CD4-positive, alpha-beta T cell (primary cell): ENCODE measurements at regions not wholly inside any gene's neighbourhood (a gene's known extent, or its start where the extent isn't known, plus 50 kb on each side); places are given as distances from the start of the nearest gene placed in this dataset.
"Not testable (repeated sequence)": the region's sequence is repeated elsewhere in the genome, so short reads cannot be mapped to it uniquely, and the experiment has no call there.

Experiments used
- ATAC-seq: fragments of 200-7000 bp; cut with Tn5 transposase; one replicate; pipeline ENCODE4 v1.10.0; 2022; ENCODE audit warnings: mild to moderate bottlenecking; ENCODE audit not compliant: poor library complexity
- CTCF ChIA-PET: fragments of 350-600 bp; sonication (Branson Sonifier 250); formaldehyde crosslinking; loops from one replicate; lab custom pipeline; 2021; ENCODE audit warnings: antibody characterized with exemption, inconsistent platforms; lab: Charles Lee
- POLR2A ChIA-PET: fragments of 350-600 bp; sonication (Branson Sonifier 250); formaldehyde crosslinking; loops from one replicate; lab custom pipeline; 2021; ENCODE audit warnings: antibody characterized with exemption, inconsistent platforms; lab: Charles Lee
- DNase-seq, 14 experiments: peaks; one replicate each; pipeline ENCODE4 v3.0.0-alpha.2; 2013 to 2020; ENCODE audit warnings: mixed read lengths in 2 of 14
- H3K27ac ChIP-seq, 2 donors: one replicate each; pipeline versions ENCODE4 v1.5.1 to v1.7.0; 2013; ENCODE audit warnings: low read length in 2 of 2, low read depth in 1 of 2, mild to moderate bottlenecking in 1 of 2
- H3K27me3 ChIP-seq, 2 experiments: 1 replicate in 1 of 2; 2 replicates in 1 of 2; pipeline versions ENCODE4 v1.6.1 to v1.7.0; 2013; ENCODE audit warnings: low read length in 2 of 2, control low read depth in 1 of 2, mild to moderate bottlenecking in 1 of 2, moderate library complexity in 1 of 2; ENCODE audit not compliant: insufficient read depth in 2 of 2, control insufficient read depth in 1 of 2
- H3K36me3 ChIP-seq: one replicate; pipeline ENCODE4 v1.6.1; 2013; ENCODE audit warnings: low read length, control low read depth; ENCODE audit not compliant: insufficient read depth
- H3K4me1 ChIP-seq: one replicate; pipeline ENCODE4 v1.6.1; 2013; ENCODE audit warnings: low read length, control low read depth; ENCODE audit not compliant: insufficient read depth
- H3K4me3 ChIP-seq: one replicate; pipeline ENCODE4 v1.5.1; 2013; ENCODE audit warnings: mild to moderate bottlenecking, low read length, moderate library complexity
- H3K9me3 ChIP-seq, 2 experiments: 1 replicate in 1 of 2; 2 replicates in 1 of 2; pipeline versions ENCODE4 v1.6.1 to v1.7.0; 2013; ENCODE audit warnings: low read length in 2 of 2, mild to moderate bottlenecking in 2 of 2, control low read depth in 1 of 2, moderate library complexity in 1 of 2; ENCODE audit not compliant: control insufficient read depth in 1 of 2, insufficient read depth in 1 of 2
- H3K27ac Mint-ChIP-seq: one replicate; pipeline ENCODE4 v1.8.0; 2020; ENCODE audit warnings: mixed read lengths
- H3K27me3 Mint-ChIP-seq: one replicate; pipeline ENCODE4 v1.8.0; 2021; ENCODE audit warnings: mixed read lengths
- H3K36me3 Mint-ChIP-seq: one replicate; pipeline ENCODE4 v1.8.0; 2021; ENCODE audit warnings: low read depth, mixed read lengths
- H3K4me1 Mint-ChIP-seq: one replicate; pipeline ENCODE4 v1.8.0; 2021; ENCODE audit warnings: low read depth, mixed read lengths
- H3K4me3 Mint-ChIP-seq: one replicate; pipeline ENCODE4 v1.8.0; 2020; ENCODE audit warnings: mild to moderate bottlenecking, mixed read lengths
- H3K9me3 Mint-ChIP-seq: one replicate; pipeline ENCODE4 v1.8.0; 2020; ENCODE audit warnings: mixed read lengths
- intact Hi-C, 2 experiments: fragments of 100-400 bp; cut with DNase I in 1 of 2; cut with micrococcal nuclease in 1 of 2; formaldehyde crosslinking; loops; one replicate each; pipeline versions ENCODE4 v1.15.1 to v1.9.0; 2023 to 2025; cut with DNase I, micrococcal nuclease

DNA sequence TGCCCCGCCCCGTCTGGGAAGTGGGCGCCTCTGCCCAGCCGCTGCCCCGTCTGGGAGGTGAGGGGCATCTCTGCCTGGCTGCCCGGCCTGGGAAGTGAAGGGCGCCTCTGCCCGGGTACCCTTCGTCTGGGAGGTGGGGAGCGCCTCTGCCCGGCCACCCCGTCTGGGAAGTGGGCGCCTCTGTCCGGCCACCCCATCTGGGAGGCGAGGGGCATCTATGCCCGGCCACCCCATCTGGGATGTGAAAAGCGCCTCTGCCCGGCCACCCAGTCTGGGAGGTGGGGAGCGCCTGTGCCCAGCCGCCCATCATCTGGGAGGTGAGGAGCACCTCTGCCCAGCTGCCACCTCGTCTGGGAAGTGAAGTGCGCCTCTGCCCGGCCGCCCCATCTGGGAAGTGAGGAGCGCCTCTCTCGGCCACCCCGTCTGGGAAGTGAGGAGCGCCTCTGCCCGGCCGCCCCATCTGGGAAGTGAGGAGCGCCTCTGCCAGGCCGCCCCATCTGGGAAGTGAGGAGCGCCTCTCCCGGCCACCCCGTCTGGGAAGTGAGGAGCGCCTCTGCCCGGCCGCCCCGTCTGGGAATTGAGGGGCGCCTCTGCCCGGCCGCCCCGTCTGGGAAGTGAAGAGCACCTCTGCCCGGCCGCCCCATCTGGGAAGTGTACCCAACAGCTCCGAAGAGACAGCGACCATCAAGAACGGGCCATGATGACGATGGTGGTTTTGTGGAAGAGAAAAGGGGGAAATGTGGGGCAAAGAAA, 58.3 kb upstream of the PARP8 start:
- H3K4me1 ChIP-seq, H3K27ac Mint-ChIP-seq, POLR2A ChIA-PET, H3K27ac ChIP-seq, H3K27me3 ChIP-seq, ATAC-seq, intact Hi-C loops, H3K4me3 Mint-ChIP-seq, H3K36me3 Mint-ChIP-seq, DNase-seq, H3K4me3 ChIP-seq, H3K9me3 Mint-ChIP-seq, H3K36me3 ChIP-seq, H3K27me3 Mint-ChIP-seq, CTCF ChIA-PET: not testable (repeated sequence)
- H3K4me1 Mint-ChIP-seq, result peaks cover 11% of the 10 kb centered on the region
- peaks cover 0 to 13% of the 10 kb centered on the region in 2 experiments for H3K9me3 ChIP-seq

- H3K4me3 ChIP-seq, H3K36me3 ChIP-seq, H3K36me3 Mint-ChIP-seq, H3K9me3 ChIP-seq, H3K27me3 ChIP-seq, H3K27me3 Mint-ChIP-seq, H3K4me1 ChIP-seq, POLR2A ChIA-PET, DNase-seq, H3K27ac ChIP-seq, H3K9me3 Mint-ChIP-seq, H3K27ac Mint-ChIP-seq, ATAC-seq, intact Hi-C loops, CTCF ChIA-PET, H3K4me3 Mint-ChIP-seq, H3K4me1 Mint-ChIP-seq: not testable (repeated sequence)
Observed at GRCh38 chr5:50613057-50613456, 53.4 kb upstream of the PARP8 start.
